ENCODE measurements at regions not wholly inside any gene's neighbourhood (a gene's known extent, or its start where the extent isn't known, plus 50 kb on each side); places are given as distances from the start of the nearest gene placed in this dataset.
"Not testable (repeated sequence)": the region's sequence is repeated elsewhere in the genome, so short reads cannot be mapped to it uniquely, and the experiment has no call there.

DNA sequence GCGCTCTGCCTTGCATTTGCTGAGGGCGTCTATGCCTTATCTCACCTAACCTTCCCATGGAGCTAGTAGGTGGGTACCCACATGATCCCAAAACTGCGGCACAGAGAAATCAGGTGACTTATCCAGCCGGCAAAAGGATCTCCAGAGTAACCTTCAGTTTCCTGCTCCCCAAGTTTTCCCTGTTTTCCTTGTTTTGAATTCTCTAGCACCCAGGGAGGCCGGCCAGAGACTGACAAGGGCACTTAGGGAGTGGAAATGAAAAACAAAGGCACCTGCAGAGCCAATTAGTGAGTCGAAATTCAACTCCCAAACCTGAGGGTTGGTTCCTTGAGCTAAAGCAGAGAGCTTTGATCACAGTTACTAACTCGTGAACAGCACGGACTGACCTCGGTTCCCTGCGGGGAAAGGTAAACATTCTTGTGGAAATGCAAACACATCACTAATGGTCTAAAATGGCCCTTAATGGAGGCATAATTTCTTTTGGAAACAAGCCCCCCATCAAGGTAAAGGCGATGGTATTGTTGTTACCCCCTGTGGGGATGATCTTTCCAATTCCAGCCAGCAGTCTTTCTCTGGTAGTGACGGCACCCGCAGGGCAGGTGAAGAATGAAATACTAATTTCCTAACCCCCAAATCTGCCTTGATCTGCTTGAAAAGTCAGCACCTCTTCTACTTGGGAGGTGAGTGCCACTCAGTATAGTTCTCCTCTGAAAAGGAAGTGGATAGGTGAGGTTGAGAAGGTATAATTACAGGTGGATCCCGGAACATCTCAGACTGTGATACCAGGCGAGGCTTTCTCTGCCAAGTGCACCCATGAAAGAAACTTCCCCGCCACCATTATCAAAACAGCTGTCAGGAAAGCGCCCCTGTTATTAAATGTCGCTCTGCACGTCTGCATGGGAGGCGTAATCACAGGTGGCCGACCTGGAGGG, 365.6 kb upstream of the AUTS2 start:
- DNase-seq (ENCODE audit: low read depth) = no peak
- TF ChIP-seq, protein P1, sequence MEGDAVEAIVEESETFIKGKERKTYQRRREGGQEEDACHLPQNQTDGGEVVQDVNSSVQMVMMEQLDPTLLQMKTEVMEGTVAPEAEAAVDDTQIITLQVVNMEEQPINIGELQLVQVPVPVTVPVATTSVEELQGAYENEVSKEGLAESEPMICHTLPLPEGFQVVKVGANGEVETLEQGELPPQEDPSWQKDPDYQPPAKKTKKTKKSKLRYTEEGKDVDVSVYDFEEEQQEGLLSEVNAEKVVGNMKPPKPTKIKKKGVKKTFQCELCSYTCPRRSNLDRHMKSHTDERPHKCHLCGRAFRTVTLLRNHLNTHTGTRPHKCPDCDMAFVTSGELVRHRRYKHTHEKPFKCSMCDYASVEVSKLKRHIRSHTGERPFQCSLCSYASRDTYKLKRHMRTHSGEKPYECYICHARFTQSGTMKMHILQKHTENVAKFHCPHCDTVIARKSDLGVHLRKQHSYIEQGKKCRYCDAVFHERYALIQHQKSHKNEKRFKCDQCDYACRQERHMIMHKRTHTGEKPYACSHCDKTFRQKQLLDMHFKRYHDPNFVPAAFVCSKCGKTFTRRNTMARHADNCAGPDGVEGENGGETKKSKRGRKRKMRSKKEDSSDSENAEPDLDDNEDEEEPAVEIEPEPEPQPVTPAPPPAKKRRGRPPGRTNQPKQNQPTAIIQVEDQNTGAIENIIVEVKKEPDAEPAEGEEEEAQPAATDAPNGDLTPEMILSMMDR (conservative IDR thresholded peaks at IDR 0.05; ENCODE audit: low read depth, low read length) = no peak
- H3K4me3 ChIP-seq (ENCODE audit: low read depth, low read length) = no peak overlapping the region

GRCh38 chr7:69237541-69237940, 360.7 kb upstream of the AUTS2 start:
- no peak overlapping the region for H3K4me3 ChIP-seq (ENCODE audit: low read depth, low read length)
- TF ChIP-seq, protein P1 (conservative IDR thresholded peaks at IDR 0.05; ENCODE audit: low read depth, low read length) = no peak
- no peak for DNase-seq (ENCODE audit: low read depth)

DNA sequence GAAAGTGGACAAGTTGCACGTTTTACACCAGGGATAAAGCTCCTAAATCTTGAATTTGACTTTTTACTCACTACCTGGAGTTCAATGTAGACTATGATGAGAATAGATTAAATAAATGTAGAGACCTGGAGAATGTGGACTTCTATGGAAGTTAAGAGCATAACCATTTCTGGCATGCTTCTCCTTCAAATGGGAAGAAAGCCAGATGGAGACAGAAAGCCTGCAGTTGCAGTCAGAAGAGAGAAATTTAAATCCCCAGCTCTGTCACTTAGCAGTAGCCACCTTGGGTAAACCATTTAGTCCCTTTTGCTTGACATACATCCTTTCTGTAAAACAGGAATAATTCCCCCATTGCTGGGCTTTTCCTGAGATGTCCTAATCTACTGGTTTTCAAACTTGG, 355.3 kb upstream of the AUTS2 start:
- TF ChIP-seq, protein P1 (conservative IDR thresholded peaks at IDR 0.05; ENCODE audit: low read depth, low read length) = no peak
- no peak overlapping the region for H3K4me3 ChIP-seq (ENCODE audit: low read depth, low read length)
- DNase-seq (ENCODE audit: low read depth) = no peak

DNA sequence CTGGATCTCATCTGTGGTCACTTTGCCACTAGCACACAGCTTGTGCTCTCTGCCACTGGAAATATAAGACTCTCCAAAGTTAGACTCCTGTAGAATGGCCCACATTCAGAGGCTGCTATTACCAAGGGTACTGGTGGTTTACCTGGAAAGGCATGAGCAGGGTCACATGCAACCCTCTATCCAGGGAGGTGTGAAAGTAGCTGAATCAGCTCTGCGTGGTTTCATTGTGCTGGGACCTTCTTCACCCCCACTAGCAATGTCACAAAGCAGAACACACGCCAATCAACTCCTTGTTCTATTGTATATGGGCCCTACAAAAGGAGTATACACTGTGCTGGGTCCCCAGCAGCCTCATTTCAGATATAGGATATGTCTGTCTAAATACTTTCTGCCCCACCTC, 353.6 kb upstream of the AUTS2 start:
- H3K4me3 ChIP-seq (ENCODE audit: low read depth, low read length) = no peak overlapping the region
- no peak for DNase-seq (ENCODE audit: low read depth)
- TF ChIP-seq, protein P1 (conservative IDR thresholded peaks at IDR 0.05; ENCODE audit: low read depth, low read length) = no peak

GRCh38 chr7:69245646-69246045, 352.6 kb upstream of the AUTS2 start:
- H3K4me3 ChIP-seq (ENCODE audit: low read depth, low read length) = no peak overlapping the region
- no peak for DNase-seq (ENCODE audit: low read depth)
- TF ChIP-seq, protein P1 (conservative IDR thresholded peaks at IDR 0.05; ENCODE audit: low read depth, low read length) = no peak

GRCh38 chr7:69246758-69247157, 351.5 kb upstream of the AUTS2 start:
- no peak for DNase-seq (ENCODE audit: low read depth)
- TF ChIP-seq, protein P1 (conservative IDR thresholded peaks at IDR 0.05; ENCODE audit: low read depth, low read length) = no peak
- H3K4me3 ChIP-seq (ENCODE audit: low read depth, low read length) = no peak overlapping the region

GRCh38 chr7:69248382-69248828, 349.9 kb upstream of the AUTS2 start:
- DNase-seq (ENCODE audit: low read depth); H3K4me3 ChIP-seq (ENCODE audit: low read depth, low read length): not testable (repeated sequence)

Data from epithelial cell of proximal tubule (primary cell).